GM12873 (cell line): ENCODE measurements at regions not wholly inside any gene's neighbourhood (a gene's known extent, or its start where the extent isn't known, plus 50 kb on each side); places are given as distances from the start of the nearest gene placed in this dataset.

Experiments
- TF ChIP-seq, protein P1 (sequence below): IDR thresholded peaks from 2 replicates; pipeline ENCODE4 v1.5.1; 2012; ENCODE audit warnings: low read depth, mild to moderate bottlenecking, moderate library complexity, low read length, control low read depth; ENCODE audit not compliant: insufficient read depth; ENCODE audit errors: missing control alignments

DNA sequence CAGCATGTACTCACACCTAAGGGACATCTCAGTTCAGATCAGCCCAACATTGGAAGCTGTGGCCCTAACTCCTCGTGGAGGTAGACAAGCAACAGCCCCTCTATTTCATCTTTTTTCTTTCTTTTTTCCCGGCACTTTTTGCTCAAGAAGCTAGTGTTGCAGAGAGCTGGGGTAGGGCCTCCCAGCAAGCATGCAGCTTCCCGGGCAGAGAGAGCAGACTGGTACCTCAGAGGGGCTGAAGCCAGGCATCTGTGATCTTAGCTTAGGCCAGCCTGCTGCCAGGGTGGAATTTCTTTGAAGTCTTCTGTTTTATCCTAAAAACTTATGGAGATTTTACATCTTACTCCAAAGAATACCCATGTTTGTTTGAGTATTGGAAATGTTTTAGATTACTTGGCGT lies 195.4 kb downstream of the C16orf95 start:
- TF ChIP-seq, protein P1, sequence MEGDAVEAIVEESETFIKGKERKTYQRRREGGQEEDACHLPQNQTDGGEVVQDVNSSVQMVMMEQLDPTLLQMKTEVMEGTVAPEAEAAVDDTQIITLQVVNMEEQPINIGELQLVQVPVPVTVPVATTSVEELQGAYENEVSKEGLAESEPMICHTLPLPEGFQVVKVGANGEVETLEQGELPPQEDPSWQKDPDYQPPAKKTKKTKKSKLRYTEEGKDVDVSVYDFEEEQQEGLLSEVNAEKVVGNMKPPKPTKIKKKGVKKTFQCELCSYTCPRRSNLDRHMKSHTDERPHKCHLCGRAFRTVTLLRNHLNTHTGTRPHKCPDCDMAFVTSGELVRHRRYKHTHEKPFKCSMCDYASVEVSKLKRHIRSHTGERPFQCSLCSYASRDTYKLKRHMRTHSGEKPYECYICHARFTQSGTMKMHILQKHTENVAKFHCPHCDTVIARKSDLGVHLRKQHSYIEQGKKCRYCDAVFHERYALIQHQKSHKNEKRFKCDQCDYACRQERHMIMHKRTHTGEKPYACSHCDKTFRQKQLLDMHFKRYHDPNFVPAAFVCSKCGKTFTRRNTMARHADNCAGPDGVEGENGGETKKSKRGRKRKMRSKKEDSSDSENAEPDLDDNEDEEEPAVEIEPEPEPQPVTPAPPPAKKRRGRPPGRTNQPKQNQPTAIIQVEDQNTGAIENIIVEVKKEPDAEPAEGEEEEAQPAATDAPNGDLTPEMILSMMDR, result no peak

DNA sequence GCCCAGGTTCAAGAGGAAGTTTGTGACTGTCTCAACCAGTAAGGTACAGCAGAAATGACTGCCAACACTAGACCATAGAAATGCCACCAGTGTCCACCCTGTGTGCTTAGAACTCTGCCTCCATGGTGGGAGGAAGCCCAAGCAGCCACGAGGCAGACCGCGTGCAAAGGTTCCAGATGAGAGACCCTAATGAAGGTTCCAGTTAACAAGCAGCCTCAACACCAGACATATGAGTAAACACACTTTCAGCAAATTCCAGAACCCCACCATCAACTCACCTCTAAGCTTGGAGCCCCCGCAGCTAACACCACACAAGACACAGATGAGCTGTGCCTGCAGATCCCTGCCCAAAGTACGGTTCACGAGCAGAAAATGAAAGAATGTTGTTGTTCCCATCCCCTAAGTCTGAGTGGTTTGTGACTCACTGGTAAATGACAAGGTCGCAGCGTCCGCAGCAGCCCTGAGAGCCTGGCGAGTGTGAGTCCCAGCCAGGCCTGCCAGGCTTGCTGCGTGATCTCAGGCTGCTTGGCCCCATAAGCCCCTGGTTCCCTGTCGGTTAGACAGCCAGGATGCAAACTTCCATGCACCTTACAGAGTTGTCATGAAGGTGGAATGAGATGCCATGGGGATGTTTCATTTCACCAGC lies 193.7 kb downstream of the C16orf95 start:
- TF ChIP-seq, protein P1, result no peak

DNA sequence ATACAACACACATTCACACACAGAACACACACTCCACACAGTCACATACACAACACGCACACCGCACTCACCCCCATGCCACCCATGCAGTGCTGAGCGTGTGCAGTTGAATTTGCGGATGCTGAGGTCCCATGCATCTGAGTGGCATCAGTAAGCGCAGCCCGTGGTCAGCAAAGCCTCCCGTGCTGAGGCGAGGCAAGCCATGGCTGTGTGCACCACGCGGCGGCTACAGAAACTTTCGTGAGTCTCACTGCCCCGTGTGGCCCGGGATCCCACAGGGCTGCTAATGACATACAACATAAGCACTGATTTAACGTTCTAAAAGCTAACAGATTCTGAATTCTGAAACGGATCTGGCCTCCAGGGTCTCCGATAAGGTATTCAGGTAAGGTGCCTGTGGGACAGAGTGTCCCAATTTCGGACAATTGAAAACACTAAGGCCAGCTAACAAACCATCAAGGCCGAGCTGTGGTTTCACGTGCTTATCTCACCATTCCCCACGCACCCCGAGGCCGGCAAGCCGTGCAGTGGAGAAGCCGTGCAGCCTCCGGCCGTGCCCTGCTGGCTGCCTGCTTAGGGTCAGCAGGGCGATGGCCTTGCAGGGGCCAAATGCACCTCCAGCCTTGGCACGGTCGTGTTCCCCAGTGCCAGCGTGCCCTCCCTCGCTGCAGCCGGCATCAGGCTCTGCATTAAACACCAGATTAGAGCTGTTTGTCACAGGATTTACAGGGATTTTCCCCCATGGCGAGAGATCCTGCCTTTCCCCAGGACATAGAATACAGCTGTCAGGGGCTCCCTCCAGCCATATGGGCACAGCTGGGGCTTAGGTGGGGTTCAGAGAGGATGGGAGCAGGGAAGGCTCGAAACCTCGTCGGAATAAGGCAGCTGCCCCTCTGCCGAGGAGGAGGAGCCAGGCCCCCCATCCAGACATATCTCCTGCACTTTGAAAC lies 191.7 kb downstream of the C16orf95 start:
- TF ChIP-seq, protein P1, result no peak

DNA sequence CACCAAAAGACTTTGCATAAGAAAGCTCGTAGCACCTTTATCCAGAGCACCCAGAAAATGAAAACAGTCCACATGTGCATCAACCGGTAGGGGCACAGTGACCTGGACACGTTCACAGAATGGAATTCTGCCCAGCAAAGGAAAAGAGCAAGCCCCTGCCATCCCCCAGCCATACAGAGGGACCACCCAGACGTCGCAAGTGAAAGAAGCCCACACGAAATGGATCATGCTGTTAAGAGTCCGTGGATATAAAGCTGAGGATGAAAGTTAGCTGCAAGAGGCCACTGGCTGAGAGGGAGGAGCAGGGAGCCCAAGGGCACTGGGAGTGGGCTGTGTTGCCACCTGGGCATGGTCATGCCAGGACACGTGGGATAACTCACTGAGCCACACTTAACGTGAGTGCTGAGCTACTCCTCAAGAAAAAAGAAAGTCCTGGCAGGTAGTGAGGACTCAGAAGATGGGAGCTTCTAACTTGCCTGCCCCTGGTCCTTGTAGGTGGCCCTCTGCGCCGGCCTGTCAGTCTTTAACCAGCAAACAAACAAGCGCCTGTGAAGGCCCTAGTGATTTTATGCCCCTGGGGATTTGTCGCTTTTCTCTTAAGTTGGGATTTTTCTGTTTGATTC lies 190.7 kb downstream of the C16orf95 start:
- TF ChIP-seq, protein P1, result no peak

DNA sequence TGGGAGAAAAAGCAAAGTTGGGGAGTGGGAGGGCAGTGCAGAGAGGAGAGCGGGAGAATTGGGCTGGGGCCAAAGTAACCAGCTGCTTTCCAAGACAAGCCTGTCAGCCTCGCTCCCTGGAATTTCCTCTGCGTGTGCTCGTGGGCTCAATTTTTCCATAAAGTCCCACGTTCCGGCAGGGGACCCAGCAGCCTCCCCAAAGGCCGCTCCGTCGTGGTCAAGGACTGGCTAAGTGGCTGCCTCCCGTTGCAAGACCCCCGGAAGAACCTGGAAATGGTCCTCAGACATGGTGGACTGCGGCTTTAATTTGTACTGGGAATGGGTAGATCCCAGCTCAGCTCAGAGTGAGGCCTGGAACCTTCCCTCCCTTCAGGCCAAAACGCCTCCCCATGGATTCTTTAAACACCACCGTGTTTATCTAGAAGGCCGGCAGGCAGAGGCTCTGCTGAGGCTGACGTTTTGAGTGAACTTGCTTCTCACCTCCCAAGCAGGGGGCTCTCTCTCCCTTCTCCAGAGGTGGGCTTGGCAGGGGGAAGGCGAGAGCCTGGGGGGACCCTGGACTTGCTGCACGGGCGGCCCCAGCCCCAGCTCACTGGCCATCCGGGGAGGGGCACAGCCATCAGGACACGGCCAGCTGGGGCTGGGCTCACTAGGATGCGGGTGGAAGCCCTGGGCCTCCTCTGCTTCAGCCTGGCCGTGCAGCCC lies 190.0 kb downstream of the C16orf95 start:
- TF ChIP-seq, protein P1, result no peak

DNA sequence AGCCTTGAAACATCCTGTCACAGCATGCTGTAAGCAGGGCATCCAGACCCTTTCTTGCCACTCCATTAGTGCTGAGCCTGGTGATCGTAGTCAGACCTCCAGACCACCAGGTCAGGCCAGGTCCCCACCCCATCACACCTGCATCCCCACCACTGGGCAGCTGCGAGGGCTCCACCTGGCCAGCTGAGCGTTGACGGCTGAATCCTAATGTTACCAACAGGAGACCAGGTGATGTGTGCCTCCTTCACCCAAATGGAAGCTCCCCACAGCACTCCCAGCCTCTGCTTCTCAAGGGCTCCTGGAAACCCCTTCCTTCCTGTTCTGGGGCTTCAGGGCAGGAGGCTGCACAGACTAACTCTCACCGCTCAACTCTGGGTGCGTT lies 189.4 kb downstream of the C16orf95 start:
- TF ChIP-seq, protein P1, result no peak
